ENCODE measurements at regions not wholly inside any gene's neighbourhood (a gene's known extent, or its start where the extent isn't known, plus 50 kb on each side); places are given as distances from the start of the nearest gene placed in this dataset.

- Histone ChIP-seq H3K36me3 (ENCODE audit: control insufficient read depth in 2 of 2, insufficient read depth in 2 of 2, low read length in 1 of 2) (no peaks in the 10 kb centered on the region), H3K4me2 (ENCODE audit: control insufficient read depth, insufficient read depth) (no peak overlapping the region), H4K20me1 (ENCODE audit: control insufficient read depth, insufficient read depth) (no peaks in the 10 kb centered on the region), H3K4me1 (ENCODE audit: control insufficient read depth, insufficient read depth, low read length) (no peaks in the 10 kb centered on the region), H3K4me3 (no peak overlapping the region), H3K9me3 (replicated peaks; ENCODE audit: control insufficient read depth, insufficient read depth, low read length) (no peaks in the 10 kb centered on the region; the same call in 2 of the 3 replicates), H3K27ac (ENCODE audit: control insufficient read depth, insufficient read depth) (no peak overlapping the region), H3K9ac (ENCODE audit: control insufficient read depth, insufficient read depth, low read length) (no peak overlapping the region), H2AFZ (ENCODE audit: control insufficient read depth, low read depth, low read length) (no peak overlapping the region), H3K27me3 (replicated peaks in 1 of 2; ENCODE audit: control insufficient read depth in 2 of 2, insufficient read depth in 2 of 2, low read length in 1 of 2) (no peaks in the 10 kb centered on the region; a peak in 2 of 4 replicates), H3K79me2 (ENCODE audit: control insufficient read depth, insufficient read depth, low read length) (no peaks in the 10 kb centered on the region)
- ChIA-PET SMC1A (ENCODE audit: uncharacterized antibody, unreplicated experiment) (no interaction called here), CTCF (interaction anchor here (0.9 kb wide), 1 partner anchor 25 kb away, joined by 4 read pairs; no protein-coding TSS in a partner anchor), POLR2A (no interaction called here), RAD21 (ENCODE audit: unreplicated experiment) (no interaction called here)
- WGBS (ENCODE audit: insufficient coverage, insufficient replicate concordance, low lambda C conversion rate, missing lambda C conversion rate) = 13% methylated on average over 1 of the region's 1 CpG
- FAIRE-seq (no peak), DNase-seq (ENCODE audit: low read depth, low spot score) (no peak), ATAC-seq (no peak)
- in situ Hi-C loops (cut with MboI) (no loop called here), intact Hi-C loops (cut with micrococcal nuclease; ENCODE audit: unreplicated experiment) (no loop called here)
- BruUV-seq (replicated peaks) = no TSS peak
- no peak for TF ChIP-seq FOXK2 (IDR thresholded peaks at IDR 0.05)
- no peak for TF ChIP-seq NFYA (IDR thresholded peaks at IDR 0.05; ENCODE audit: borderline replicate concordance, low read depth, low read length)
- TF ChIP-seq RELB (IDR thresholded peaks at IDR 0.05; ENCODE audit: low read depth) = no peak
- TF ChIP-seq BCL11A (IDR thresholded peaks at IDR 0.05; ENCODE audit: low read depth, low read length) = no peak
- TF ChIP-seq NR2C1 (IDR thresholded peaks at IDR 0.05) = no peak
- TF ChIP-seq IKZF2 (IDR thresholded peaks at IDR 0.05) = no peak
- TF ChIP-seq IRF5 (IDR thresholded peaks at IDR 0.05; ENCODE audit: borderline replicate concordance) = no peak
- no peak for TF ChIP-seq SUPT20H (IDR thresholded peaks at IDR 0.05; ENCODE audit: borderline replicate concordance, control insufficient read depth, low read depth, low read length)
- no peak for TF ChIP-seq SREBF2 (IDR thresholded peaks at IDR 0.05; ENCODE audit: low read length)
- TF ChIP-seq RAD51 (IDR thresholded peaks at IDR 0.05) = no peak
- no peak for TF ChIP-seq BRCA1 (IDR thresholded peaks at IDR 0.05; ENCODE audit: low read depth, low read length)
- no peak for TF ChIP-seq IKZF1 (conservative IDR thresholded peaks at IDR 0.05)
- TF ChIP-seq BCL3 (IDR thresholded peaks at IDR 0.05; ENCODE audit: borderline replicate concordance, insufficient read depth, low read depth, low read length, poor library complexity, severe bottlenecking) = no peak
- no peak for TF ChIP-seq BACH1 (IDR thresholded peaks at IDR 0.05; ENCODE audit: borderline replicate concordance)
- TF ChIP-seq KLF5 (IDR thresholded peaks at IDR 0.05; ENCODE audit: partially characterized antibody) = no peak
- no peak for TF ChIP-seq CUX1 (IDR thresholded peaks at IDR 0.05; ENCODE audit: insufficient replicate concordance, low read depth, low read length)
- no peak for TF ChIP-seq RFX5 (IDR thresholded peaks at IDR 0.05; ENCODE audit: low read depth, low read length)
Observed at GRCh38 chr1:219788091-219788490, 140.3 kb downstream of the SLC30A10 start.

Data from GM12878 (cell line).